GM18519 (cell line): ENCODE measurements at regions not wholly inside any gene's neighbourhood (a gene's known extent, or its start where the extent isn't known, plus 50 kb on each side); places are given as distances from the start of the nearest gene placed in this dataset.

Experiments
- ATAC-seq: cut with Tn5 transposase; IDR thresholded peaks from one replicate; pipeline ENCODE4 v1.9.1; 2021; ENCODE audit warnings: mild to moderate bottlenecking, moderate library complexity; ENCODE audit not compliant: unreplicated experiment, low FRiP score

GRCh38 chr6:104356197-104356596 is 503.5 kb downstream of the HACE1 start:
- no peak for ATAC-seq

GRCh38 chr6:104349191-104349590 is 510.5 kb downstream of the HACE1 start:
- ATAC-seq, result no peak

- no peak for ATAC-seq
Observed at GRCh38 chr6:104344223-104344622, 515.5 kb downstream of the HACE1 start.

GRCh38 chr6:104332364-104332763 is 527.4 kb downstream of the HACE1 start:
- ATAC-seq, result no peak

- no peak for ATAC-seq
Observed at GRCh38 chr6:104326173-104327001, 533.3 kb downstream of the HACE1 start.

- ATAC-seq, result no peak
Observed at GRCh38 chr6:104325341-104326172, 534.2 kb downstream of the HACE1 start.

- no peak for ATAC-seq
Observed at GRCh38 chr6:104324301-104324700, 535.4 kb downstream of the HACE1 start.

- ATAC-seq, result no peak
Observed at GRCh38 chr6:104322841-104323240, 536.9 kb downstream of the HACE1 start.

GRCh38 chr6:104321301-104321700 is 538.4 kb downstream of the HACE1 start:
- no peak for ATAC-seq

GRCh38 chr6:104320896-104321295 is 538.8 kb downstream of the HACE1 start:
- ATAC-seq, result no peak

GRCh38 chr6:104312851-104313250 is 546.9 kb downstream of the HACE1 start:
- ATAC-seq, result no peak

- ATAC-seq, result no peak
Observed at GRCh38 chr6:104306211-104306610, 553.5 kb downstream of the HACE1 start.

- no peak for ATAC-seq
Observed at GRCh38 chr6:104305206-104305605, 554.5 kb downstream of the HACE1 start.

- ATAC-seq, result no peak
Observed at GRCh38 chr6:104301951-104302350, 557.8 kb downstream of the HACE1 start.

GRCh38 chr6:104286641-104287040 is 573.1 kb downstream of the HACE1 start:
- ATAC-seq, result no peak

GRCh38 chr6:104284872-104285271 is 574.8 kb downstream of the HACE1 start:
- ATAC-seq, result no peak

- ATAC-seq, result no peak
Observed at GRCh38 chr6:104282581-104282980, 577.1 kb downstream of the HACE1 start.

GRCh38 chr6:104281370-104281769 is 578.3 kb downstream of the HACE1 start:
- ATAC-seq, result no peak

GRCh38 chr6:104268389-104268788 is 591.3 kb downstream of the HACE1 start:
- ATAC-seq, result no peak

GRCh38 chr6:104266922-104267321 is 592.8 kb downstream of the HACE1 start:
- ATAC-seq, result no peak

- ATAC-seq, result no peak
Observed at GRCh38 chr6:104256646-104257045, 603.1 kb downstream of the HACE1 start.

- no peak for ATAC-seq
Observed at GRCh38 chr6:104253236-104253635, 606.5 kb downstream of the HACE1 start.
